ENCODE measurements at regions not wholly inside any gene's neighbourhood (a gene's known extent, or its start where the extent isn't known, plus 50 kb on each side); places are given as distances from the start of the nearest gene placed in this dataset.

DNA sequence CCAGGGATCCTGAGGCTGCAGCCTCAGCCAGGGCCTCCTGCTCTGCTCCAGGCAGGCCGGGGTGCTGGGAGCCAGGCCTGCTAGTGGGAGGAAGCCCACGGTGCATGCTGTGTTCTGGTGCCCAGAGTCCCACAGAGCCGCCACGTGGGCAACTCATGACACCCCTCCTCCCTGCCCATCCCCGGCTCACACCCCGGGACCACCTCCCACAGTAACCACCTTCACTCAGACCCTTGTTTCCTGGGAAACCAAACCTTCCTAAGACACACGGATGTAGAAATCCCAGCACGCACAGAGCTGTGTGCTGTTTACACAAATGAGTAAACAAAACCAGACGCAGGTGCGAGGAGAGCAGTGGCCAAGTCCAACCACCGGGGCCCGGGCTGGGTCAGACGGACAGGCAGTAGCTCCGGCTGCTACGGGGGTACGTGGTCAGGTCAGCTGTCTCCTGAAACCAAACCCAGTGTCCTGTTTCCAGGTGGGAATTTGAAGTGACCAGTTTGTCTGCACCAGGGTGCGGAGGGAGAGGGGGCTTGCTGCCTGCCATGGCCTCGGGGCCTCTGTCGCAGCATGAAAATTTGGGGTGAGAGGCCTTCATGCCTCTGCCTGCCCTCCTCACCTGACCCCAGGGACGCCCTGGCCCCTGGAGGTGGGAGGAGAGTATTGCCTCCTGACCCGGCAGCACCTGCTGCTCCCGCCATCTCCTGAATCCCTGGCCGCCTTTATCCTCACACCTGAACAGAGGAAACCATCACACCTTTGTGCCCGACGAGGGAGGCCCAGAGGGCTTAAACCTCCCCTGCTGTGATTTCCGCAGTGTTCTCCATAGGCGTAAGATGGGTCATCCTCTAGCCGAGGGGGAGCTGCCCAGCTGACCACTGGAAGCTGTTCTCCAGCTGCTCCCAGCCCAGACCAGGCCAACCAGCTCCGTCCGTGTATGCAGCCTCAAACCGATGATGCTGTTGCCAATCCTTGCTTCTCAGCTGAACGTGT is 52.0 kb upstream of the SMOC2 start:
- BruUV-seq (replicated peaks), result no TSS peak
- ChIA-PET POLR2A (no interaction called here), CTCF (no interaction called here), RAD21 (ENCODE audit: unreplicated experiment) (no interaction called here), SMC1A (ENCODE audit: uncharacterized antibody, unreplicated experiment) (no interaction called here)
- H3K27ac ChIP-seq (ENCODE audit: control insufficient read depth, insufficient read depth), result no peak overlapping the region
- no peaks in the 10 kb centered on the region; the same call in 2 of the 3 replicates for H3K9me3 ChIP-seq (replicated peaks; ENCODE audit: control insufficient read depth, insufficient read depth, low read length)
- ATAC-seq, result no peak
- no peak for FAIRE-seq
- intact Hi-C loops (cut with micrococcal nuclease; ENCODE audit: unreplicated experiment), result no loop called here
- in situ Hi-C loops (cut with MboI), result no loop called here
- no peaks in the 10 kb centered on the region for H4K20me1 ChIP-seq (ENCODE audit: control insufficient read depth, insufficient read depth)
- no peaks in the 10 kb centered on the region for H3K79me2 ChIP-seq (ENCODE audit: control insufficient read depth, insufficient read depth, low read length)
- H3K36me3 ChIP-seq (ENCODE audit: control insufficient read depth in 2 of 2, insufficient read depth in 2 of 2, low read length in 1 of 2), result no peaks in the 10 kb centered on the region
- no peak overlapping the region for H2AFZ ChIP-seq (ENCODE audit: control insufficient read depth, low read depth, low read length)
- WGBS (ENCODE audit: insufficient coverage, insufficient replicate concordance, low lambda C conversion rate, missing lambda C conversion rate), result 51% methylated on average over 31 of the region's 32 CpGs
- no peaks in the 10 kb centered on the region for H3K27me3 ChIP-seq (replicated peaks in 1 of 2; ENCODE audit: control insufficient read depth in 2 of 2, insufficient read depth in 2 of 2, low read length in 1 of 2)
- H3K4me2 ChIP-seq (ENCODE audit: control insufficient read depth, insufficient read depth), result no peak overlapping the region
- H3K4me3 ChIP-seq, result no peak overlapping the region
- no peak overlapping the region for H3K9ac ChIP-seq (ENCODE audit: control insufficient read depth, insufficient read depth, low read length)
- no peak for DNase-seq (ENCODE audit: low read depth, low spot score)
- no peaks in the 10 kb centered on the region for H3K4me1 ChIP-seq (ENCODE audit: control insufficient read depth, insufficient read depth, low read length)
- TF ChIP-seq ZNF622 (IDR thresholded peaks at IDR 0.05) (no peak), POLR2A (IDR thresholded peaks at IDR 0.05; ENCODE audit: low read depth, low read length) (no peak), HDAC6 (IDR thresholded peaks at IDR 0.05; ENCODE audit: unreplicated experiment) (no peak), STAT3 (IDR thresholded peaks at IDR 0.05; ENCODE audit: low read depth, low read length) (no peak), TARDBP (IDR thresholded peaks at IDR 0.05; ENCODE audit: borderline replicate concordance) (no peak), GATAD2B (conservative IDR thresholded peaks at IDR 0.05; ENCODE audit: low read depth) (no peak), SMAD1 (IDR thresholded peaks at IDR 0.05; ENCODE audit: low read depth, partially characterized antibody) (no peak), CBX3 (IDR thresholded peaks at IDR 0.05; ENCODE audit: borderline replicate concordance, low read depth) (no peak)
- TF ChIP-seq, protein P1, sequence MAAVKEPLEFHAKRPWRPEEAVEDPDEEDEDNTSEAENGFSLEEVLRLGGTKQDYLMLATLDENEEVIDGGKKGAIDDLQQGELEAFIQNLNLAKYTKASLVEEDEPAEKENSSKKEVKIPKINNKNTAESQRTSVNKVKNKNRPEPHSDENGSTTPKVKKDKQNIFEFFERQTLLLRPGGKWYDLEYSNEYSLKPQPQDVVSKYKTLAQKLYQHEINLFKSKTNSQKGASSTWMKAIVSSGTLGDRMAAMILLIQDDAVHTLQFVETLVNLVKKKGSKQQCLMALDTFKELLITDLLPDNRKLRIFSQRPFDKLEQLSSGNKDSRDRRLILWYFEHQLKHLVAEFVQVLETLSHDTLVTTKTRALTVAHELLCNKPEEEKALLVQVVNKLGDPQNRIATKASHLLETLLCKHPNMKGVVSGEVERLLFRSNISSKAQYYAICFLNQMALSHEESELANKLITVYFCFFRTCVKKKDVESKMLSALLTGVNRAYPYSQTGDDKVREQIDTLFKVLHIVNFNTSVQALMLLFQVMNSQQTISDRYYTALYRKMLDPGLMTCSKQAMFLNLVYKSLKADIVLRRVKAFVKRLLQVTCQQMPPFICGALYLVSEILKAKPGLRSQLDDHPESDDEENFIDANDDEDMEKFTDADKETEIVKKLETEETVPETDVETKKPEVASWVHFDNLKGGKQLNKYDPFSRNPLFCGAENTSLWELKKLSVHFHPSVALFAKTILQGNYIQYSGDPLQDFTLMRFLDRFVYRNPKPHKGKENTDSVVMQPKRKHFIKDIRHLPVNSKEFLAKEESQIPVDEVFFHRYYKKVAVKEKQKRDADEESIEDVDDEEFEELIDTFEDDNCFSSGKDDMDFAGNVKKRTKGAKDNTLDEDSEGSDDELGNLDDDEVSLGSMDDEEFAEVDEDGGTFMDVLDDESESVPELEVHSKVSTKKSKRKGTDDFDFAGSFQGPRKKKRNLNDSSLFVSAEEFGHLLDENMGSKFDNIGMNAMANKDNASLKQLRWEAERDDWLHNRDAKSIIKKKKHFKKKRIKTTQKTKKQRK (IDR thresholded peaks at IDR 0.05; ENCODE audit: low read depth, low read length), result no peak
- TF ChIP-seq, protein P2, sequence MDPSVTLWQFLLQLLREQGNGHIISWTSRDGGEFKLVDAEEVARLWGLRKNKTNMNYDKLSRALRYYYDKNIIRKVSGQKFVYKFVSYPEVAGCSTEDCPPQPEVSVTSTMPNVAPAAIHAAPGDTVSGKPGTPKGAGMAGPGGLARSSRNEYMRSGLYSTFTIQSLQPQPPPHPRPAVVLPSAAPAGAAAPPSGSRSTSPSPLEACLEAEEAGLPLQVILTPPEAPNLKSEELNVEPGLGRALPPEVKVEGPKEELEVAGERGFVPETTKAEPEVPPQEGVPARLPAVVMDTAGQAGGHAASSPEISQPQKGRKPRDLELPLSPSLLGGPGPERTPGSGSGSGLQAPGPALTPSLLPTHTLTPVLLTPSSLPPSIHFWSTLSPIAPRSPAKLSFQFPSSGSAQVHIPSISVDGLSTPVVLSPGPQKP (IDR thresholded peaks at IDR 0.05; ENCODE audit: low read depth, low read length), result no peak
- TF ChIP-seq, protein P3, sequence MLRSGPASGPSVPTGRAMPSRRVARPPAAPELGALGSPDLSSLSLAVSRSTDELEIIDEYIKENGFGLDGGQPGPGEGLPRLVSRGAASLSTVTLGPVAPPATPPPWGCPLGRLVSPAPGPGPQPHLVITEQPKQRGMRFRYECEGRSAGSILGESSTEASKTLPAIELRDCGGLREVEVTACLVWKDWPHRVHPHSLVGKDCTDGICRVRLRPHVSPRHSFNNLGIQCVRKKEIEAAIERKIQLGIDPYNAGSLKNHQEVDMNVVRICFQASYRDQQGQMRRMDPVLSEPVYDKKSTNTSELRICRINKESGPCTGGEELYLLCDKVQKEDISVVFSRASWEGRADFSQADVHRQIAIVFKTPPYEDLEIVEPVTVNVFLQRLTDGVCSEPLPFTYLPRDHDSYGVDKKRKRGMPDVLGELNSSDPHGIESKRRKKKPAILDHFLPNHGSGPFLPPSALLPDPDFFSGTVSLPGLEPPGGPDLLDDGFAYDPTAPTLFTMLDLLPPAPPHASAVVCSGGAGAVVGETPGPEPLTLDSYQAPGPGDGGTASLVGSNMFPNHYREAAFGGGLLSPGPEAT (IDR thresholded peaks at IDR 0.05; ENCODE audit: low read depth), result no peak
- TF ChIP-seq, protein P4, sequence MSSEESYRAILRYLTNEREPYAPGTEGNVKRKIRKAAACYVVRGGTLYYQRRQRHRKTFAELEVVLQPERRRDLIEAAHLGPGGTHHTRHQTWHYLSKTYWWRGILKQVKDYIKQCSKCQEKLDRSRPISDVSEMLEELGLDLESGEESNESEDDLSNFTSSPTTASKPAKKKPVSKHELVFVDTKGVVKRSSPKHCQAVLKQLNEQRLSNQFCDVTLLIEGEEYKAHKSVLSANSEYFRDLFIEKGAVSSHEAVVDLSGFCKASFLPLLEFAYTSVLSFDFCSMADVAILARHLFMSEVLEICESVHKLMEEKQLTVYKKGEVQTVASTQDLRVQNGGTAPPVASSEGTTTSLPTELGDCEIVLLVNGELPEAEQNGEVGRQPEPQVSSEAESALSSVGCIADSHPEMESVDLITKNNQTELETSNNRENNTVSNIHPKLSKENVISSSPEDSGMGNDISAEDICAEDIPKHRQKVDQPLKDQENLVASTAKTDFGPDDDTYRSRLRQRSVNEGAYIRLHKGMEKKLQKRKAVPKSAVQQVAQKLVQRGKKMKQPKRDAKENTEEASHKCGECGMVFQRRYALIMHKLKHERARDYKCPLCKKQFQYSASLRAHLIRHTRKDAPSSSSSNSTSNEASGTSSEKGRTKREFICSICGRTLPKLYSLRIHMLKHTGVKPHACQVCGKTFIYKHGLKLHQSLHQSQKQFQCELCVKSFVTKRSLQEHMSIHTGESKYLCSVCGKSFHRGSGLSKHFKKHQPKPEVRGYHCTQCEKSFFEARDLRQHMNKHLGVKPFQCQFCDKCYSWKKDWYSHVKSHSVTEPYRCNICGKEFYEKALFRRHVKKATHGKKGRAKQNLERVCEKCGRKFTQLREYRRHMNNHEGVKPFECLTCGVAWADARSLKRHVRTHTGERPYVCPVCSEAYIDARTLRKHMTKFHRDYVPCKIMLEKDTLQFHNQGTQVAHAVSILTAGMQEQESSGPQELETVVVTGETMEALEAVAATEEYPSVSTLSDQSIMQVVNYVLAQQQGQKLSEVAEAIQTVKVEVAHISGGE (CRISPR knock-in tag; IDR thresholded peaks at IDR 0.05), result no peak
